HG03565 (cell line): ENCODE measurements at regions not wholly inside any gene's neighbourhood (a gene's known extent, or its start where the extent isn't known, plus 50 kb on each side); places are given as distances from the start of the nearest gene placed in this dataset.
"Not testable (repeated sequence)": the region's sequence is repeated elsewhere in the genome, so short reads cannot be mapped to it uniquely, and the experiment has no call there.

ENCODE experiments used
- ATAC-seq: cut with Tn5 transposase; IDR thresholded peaks from one replicate; pipeline ENCODE4 v1.9.1; 2021; ENCODE audit warnings: mild to moderate bottlenecking, moderate library complexity; ENCODE audit not compliant: unreplicated experiment

- ATAC-seq: no peak
Measured at GRCh38 chr2:185245806-185246205, 492.8 kb upstream of the FSIP2 start.

- ATAC-seq: no peak
Measured at GRCh38 chr2:185246717-185247116, 491.9 kb upstream of the FSIP2 start.

- no peak for ATAC-seq
Measured at GRCh38 chr2:185255566-185255965, 483.0 kb upstream of the FSIP2 start.

GRCh38 chr2:185265747-185266146 lies 472.9 kb upstream of the FSIP2 start:
- ATAC-seq: no peak

- ATAC-seq: no peak
Measured at GRCh38 chr2:185268651-185269050, 470.0 kb upstream of the FSIP2 start.

- no peak for ATAC-seq
Measured at GRCh38 chr2:185274718-185275484, 463.7 kb upstream of the FSIP2 start.

GRCh38 chr2:185275979-185276378 lies 462.6 kb upstream of the FSIP2 start:
- not testable (repeated sequence) for ATAC-seq

- ATAC-seq: no peak
Measured at GRCh38 chr2:185278761-185279160, 459.8 kb upstream of the FSIP2 start.

GRCh38 chr2:185279999-185280398 lies 458.6 kb upstream of the FSIP2 start:
- peak; percentile 63 for ATAC-seq

GRCh38 chr2:185284696-185285095 lies 453.9 kb upstream of the FSIP2 start:
- no peak for ATAC-seq

- ATAC-seq: not testable (repeated sequence)
Measured at GRCh38 chr2:185290012-185290411, 448.6 kb upstream of the FSIP2 start.

GRCh38 chr2:185291035-185291647 lies 447.5 kb upstream of the FSIP2 start:
- peak; percentile 98 for ATAC-seq

GRCh38 chr2:185299867-185300266 lies 438.7 kb upstream of the FSIP2 start:
- ATAC-seq: no peak

- no peak for ATAC-seq
Measured at GRCh38 chr2:185306119-185306518, 432.5 kb upstream of the FSIP2 start.

GRCh38 chr2:185316383-185316782 lies 422.2 kb upstream of the FSIP2 start:
- peak; percentile 81 for ATAC-seq

- ATAC-seq: no peak
Measured at GRCh38 chr2:185318271-185318724, 420.3 kb upstream of the FSIP2 start.

- ATAC-seq: no peak
Measured at GRCh38 chr2:185335879-185336278, 402.7 kb upstream of the FSIP2 start.

GRCh38 chr2:185337033-185337432 lies 401.6 kb upstream of the FSIP2 start:
- no peak for ATAC-seq

GRCh38 chr2:185338104-185338503 lies 400.5 kb upstream of the FSIP2 start:
- no peak for ATAC-seq

GRCh38 chr2:185347445-185347844 lies 391.2 kb upstream of the FSIP2 start:
- no peak for ATAC-seq

GRCh38 chr2:185360776-185361175 lies 377.8 kb upstream of the FSIP2 start:
- ATAC-seq: no peak

GRCh38 chr2:185372188-185372587 lies 366.4 kb upstream of the FSIP2 start:
- ATAC-seq: no peak
